B cell (primary cell): ENCODE measurements at regions not wholly inside any gene's neighbourhood (a gene's known extent, or its start where the extent isn't known, plus 50 kb on each side); places are given as distances from the start of the nearest gene placed in this dataset.

Source experiments
- CTCF ChIP-seq: fragments of 200-600 bp; IDR thresholded peaks from one replicate; pipeline ENCODE4 v1.8.0; 2022; ENCODE audit warnings: antibody characterized with exemption, mild to moderate bottlenecking
- EZH2 ChIP-seq: IDR thresholded peaks from 2 replicates; pipeline ENCODE4 v1.6.1; 2012; ENCODE audit warnings: borderline replicate concordance, low read depth, mild to moderate bottlenecking, moderate library complexity, low read length; ENCODE audit not compliant: insufficient read depth, poor library complexity, severe bottlenecking

- TF ChIP-seq CTCF (no peak), EZH2 (no peak)
These were observed 106.9 kb upstream of the F3 start for GRCh38 chr1:94648225-94649007.
